ENCODE measurements at regions not wholly inside any gene's neighbourhood (a gene's known extent, or its start where the extent isn't known, plus 50 kb on each side); places are given as distances from the start of the nearest gene placed in this dataset.
"Not testable (repeated sequence)": the region's sequence is repeated elsewhere in the genome, so short reads cannot be mapped to it uniquely, and the experiment has no call there.

DNA sequence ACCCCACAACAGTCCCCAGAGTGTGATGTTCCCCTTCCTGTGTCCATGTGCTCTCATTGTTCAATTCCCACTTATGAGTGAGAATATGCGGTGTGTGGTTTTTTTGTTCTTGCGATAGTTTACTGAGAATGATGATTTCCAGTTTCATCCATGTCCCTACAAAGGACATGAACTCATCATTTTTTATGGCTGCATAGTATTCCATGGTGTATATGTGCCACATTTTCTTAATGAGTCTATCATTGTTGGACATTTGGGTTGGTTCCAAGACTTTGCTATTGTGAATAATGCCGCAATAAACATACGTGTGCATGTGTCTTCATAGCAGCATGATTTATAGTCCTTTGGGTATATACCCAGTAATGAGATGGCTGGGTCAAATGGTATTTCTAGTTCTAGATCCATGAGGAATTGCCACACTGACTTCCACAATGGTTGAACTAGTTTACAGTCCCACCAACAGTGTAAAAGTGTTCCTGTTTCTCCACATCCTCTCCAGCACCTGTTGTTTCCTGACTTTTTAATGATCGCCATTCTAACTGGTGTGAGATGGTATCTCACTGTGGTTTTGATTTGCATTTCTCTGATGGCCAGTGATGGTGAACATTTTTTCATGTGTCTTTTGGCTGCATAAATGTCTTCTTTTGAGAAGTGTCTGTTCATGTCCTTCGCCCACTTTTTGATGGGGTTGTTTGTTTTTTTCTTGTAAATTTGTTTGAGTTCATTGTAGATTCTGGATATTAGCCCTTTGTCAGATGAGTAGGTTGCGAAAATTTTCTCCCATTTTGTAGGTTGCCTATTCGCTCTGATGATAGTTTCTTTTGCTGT is 120.0 kb downstream of the GOSR1 start:
- not testable (repeated sequence) for H3K27ac ChIP-seq; DNase-seq (ENCODE audit: low read depth, low spot score)

GRCh38 chr17:30594953-30595371 is 117.8 kb downstream of the GOSR1 start:
- DNase-seq (ENCODE audit: low read depth, low spot score); H3K27ac ChIP-seq: not testable (repeated sequence)

- DNase-seq (ENCODE audit: low read depth, low spot score) = no peak
- no peak overlapping the region for H3K27ac ChIP-seq
Observed at GRCh38 chr17:30594223-30594952, 117.2 kb downstream of the GOSR1 start.

GRCh38 chr17:30590081-30590733 is 113.0 kb downstream of the GOSR1 start:
- no peak overlapping the region for H3K27ac ChIP-seq
- DNase-seq (ENCODE audit: low read depth, low spot score) = no peak

- DNase-seq (ENCODE audit: low read depth, low spot score) = no peak
Observed at GRCh38 chr17:30589431-30589830, 112.2 kb downstream of the GOSR1 start.

GRCh38 chr17:30588798-30589247 is 111.6 kb downstream of the GOSR1 start:
- no peak overlapping the region for H3K27ac ChIP-seq

More at GRCh38 chr17:30589431-30589830, 112.2 kb downstream of the GOSR1 start:
- no peak overlapping the region for H3K27ac ChIP-seq

DNA sequence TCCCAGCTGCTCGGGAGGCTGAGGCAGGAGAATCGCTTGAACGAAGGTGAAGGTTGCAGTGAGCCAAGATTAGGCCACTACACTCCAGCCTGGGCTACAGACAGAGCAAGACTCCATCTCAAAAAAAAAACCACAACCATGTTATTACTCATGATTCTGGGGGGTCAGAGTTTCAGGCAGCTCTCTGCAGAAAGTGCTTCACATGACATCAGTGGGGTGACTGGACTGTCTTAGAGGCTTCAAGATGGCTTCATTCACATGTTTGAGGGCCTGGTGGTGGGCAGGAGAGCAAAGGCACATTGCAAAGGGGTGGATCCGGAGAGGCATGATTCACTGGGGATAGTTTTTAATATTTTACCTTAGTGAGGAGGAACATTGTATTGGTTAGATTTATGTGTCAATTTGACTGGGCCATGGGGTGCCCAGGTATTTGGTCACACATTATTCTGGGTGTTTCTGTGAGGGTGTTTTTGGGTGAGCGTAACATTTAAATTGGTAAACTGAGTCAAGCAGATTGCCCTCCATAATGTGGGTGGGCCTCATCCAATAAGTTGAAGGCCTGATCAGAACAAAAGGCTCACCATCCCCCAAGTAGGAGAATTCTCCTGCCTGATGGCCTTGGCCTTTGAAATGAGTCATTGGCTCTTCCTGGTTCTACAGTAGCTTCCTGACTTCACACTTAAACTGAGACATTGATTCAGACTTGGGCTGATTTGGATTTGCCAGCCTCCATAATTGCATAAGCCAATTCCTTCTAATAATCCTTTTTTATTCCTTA is 109.8 kb downstream of the GOSR1 start:
- H3K27ac ChIP-seq = no peak overlapping the region
- peak; percentile 12 for DNase-seq (ENCODE audit: low read depth, low spot score)

More at GRCh38 chr17:30588798-30589247, 111.6 kb downstream of the GOSR1 start:
- no peak for DNase-seq (ENCODE audit: low read depth, low spot score)

- H3K27ac ChIP-seq = no peak overlapping the region
- no peak for DNase-seq (ENCODE audit: low read depth, low spot score)
Observed at GRCh38 chr17:30584810-30585209, 107.6 kb downstream of the GOSR1 start.

GRCh38 chr17:30580916-30581315 is 103.7 kb downstream of the GOSR1 start:
- no peak overlapping the region for H3K27ac ChIP-seq
- no peak for DNase-seq (ENCODE audit: low read depth, low spot score)

DNA sequence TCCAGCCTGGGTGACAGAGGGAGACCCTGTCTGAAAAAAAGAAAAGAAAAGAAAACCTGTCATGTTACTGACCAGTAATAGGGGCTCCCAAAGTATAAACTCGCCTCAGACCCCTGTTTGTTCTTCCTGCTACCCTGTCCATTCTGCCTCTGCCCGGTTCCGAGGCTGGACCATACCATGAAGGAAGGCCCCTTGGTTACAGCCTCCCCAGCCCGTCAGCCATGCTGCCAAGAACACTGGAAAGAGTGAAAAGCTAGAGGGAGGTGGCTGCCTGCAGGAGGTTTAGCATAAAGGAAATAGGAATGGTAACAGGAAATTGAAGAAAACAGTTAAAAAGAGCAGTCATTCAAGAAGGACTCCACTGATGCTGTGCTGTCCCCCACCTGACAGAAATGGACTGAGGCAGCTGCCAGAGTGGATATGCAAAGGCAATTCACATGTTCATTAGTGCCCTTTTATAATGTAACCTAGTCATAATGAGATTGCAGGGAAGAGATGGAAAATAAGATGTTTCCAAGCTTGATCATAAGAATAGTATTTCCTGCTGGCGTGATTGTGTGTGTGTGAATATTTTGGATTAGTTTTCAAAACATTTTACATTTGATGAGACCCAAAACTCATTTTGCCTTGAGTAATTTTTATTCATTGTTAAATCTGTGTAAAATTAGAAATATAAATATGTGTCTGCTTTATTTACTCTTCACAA is 102.6 kb downstream of the GOSR1 start:
- DNase-seq (ENCODE audit: low read depth, low spot score) = no peak
- H3K27ac ChIP-seq = no peak overlapping the region

- not testable (repeated sequence) for H3K27ac ChIP-seq; DNase-seq (ENCODE audit: low read depth, low spot score)
Observed at GRCh38 chr17:30578015-30578717, 101.0 kb downstream of the GOSR1 start.

Data from epithelial cell of prostate (primary cell).